Inferior parietal cortex (tissue), 1 donor: ENCODE measurements at regions not wholly inside any gene's neighbourhood (a gene's known extent, or its start where the extent isn't known, plus 50 kb on each side); places are given as distances from the start of the nearest gene placed in this dataset.
"Not testable (repeated sequence)": the region's sequence is repeated elsewhere in the genome, so short reads cannot be mapped to it uniquely, and the experiment has no call there.

ENCODE experiments used
- DNase-seq: peaks from one replicate; pipeline ENCODE4 v3.0.0-alpha.2; 2016; ENCODE audit errors: extremely low spot score

- DNase-seq: no peak
These were observed 778.0 kb upstream of the AUTS2 start for GRCh38 chr7:68820321-68820720.

GRCh38 chr7:68821846-68822245 lies 776.4 kb upstream of the AUTS2 start:
- DNase-seq: no peak

GRCh38 chr7:68823996-68824780 lies 774.1 kb upstream of the AUTS2 start:
- DNase-seq: no peak

DNA sequence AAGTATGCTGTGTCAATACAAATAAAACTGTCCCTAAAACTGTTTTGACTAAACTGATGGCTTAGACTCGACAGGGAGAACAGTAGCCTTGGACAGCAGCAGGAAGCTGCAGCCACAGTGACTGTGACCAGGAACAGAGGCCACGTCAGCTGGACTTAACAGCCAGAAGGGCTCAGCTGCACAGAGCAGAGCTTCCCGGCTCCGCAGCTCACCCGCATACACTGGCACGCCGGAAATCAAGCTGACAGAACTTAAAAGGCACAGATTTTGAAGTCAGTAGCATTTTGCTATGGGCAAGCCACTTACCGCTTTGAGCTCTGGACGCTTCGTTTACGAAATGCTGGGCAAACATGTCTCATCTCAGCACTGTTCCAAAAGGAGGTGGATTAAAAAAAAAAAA lies 769.7 kb upstream of the AUTS2 start:
- DNase-seq: no peak

DNA sequence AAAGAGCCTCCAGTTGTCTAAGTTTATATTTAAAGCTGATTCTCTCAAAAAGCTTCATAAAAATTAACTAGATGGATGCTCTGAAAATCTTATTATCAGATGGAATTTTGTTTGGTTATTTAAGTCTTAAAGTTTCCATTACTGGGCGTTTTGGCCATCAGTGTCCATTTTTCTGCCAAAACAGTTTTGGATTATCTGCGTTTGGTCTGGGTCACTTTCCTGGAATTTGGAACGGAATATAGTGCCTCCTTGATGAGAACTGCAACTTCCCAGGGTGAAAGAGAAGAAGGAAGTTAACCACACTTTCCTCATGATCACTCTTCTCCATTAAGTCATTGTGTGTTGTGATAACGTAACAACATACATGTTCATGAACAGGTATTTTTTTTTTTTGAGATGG lies 764.9 kb upstream of the AUTS2 start:
- no peak for DNase-seq

DNA sequence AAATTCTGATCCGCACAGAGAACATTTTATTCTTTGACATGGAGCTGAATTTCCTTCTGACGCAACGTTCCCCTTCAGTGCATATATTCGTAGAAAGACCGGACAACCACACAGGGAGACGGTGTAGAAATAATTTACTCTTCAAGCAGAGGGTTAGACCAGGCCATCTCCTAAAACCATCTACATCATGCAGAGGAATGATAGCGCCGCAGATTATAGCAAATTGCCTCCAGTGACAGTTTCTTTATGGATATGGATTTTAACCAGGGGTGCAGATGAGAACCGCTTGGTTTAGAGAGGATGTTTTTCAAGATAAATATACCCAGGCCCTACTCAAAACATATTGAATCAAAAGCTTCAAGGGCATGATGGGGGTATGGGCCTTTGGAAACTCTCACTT lies 759.3 kb upstream of the AUTS2 start:
- no peak for DNase-seq

DNA sequence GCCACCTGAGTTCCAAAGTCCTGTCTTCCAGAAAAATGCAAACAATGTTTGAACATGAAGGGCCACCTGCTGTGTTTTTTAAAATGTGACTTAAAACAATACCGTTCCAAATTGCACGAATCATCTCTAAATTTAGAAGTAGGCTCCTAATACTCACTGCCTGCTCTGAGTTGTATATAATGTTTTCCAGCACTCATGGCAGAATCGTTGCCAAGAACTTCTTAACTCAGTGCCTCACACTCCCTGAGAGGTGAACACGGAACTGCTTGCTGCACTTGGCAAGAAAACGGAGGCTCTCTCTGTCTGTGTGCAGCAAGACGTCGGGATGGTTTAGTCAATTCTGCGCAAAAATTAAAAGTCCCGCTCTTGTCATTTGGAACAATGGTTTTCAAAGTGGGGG lies 757.3 kb upstream of the AUTS2 start:
- DNase-seq: no peak

GRCh38 chr7:68843985-68844384 lies 754.3 kb upstream of the AUTS2 start:
- DNase-seq: not testable (repeated sequence)

- no peak for DNase-seq
These were observed 751.4 kb upstream of the AUTS2 start for GRCh38 chr7:68846811-68847325.

GRCh38 chr7:68853254-68853653 lies 745.0 kb upstream of the AUTS2 start:
- peak; percentile 44 for DNase-seq

DNA sequence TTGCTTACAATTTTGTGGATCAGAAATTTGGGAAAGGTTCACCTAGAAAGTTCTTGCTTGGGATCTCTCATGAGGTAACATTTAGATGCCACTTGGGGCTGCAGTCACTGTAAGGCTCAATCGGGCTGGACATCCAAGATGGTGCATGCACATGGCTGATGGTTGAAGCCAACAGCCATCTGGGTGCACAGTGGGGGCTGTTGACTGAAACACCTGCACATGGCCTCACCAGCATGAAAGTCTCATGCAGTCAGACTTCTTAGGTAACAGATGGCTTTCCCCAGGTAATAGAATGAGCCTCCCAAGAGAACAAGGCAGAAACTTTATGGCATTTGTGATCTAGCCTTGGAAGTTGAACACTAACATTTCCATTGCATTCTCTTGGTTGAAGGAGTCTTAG lies 740.7 kb upstream of the AUTS2 start:
- no peak for DNase-seq

DNA sequence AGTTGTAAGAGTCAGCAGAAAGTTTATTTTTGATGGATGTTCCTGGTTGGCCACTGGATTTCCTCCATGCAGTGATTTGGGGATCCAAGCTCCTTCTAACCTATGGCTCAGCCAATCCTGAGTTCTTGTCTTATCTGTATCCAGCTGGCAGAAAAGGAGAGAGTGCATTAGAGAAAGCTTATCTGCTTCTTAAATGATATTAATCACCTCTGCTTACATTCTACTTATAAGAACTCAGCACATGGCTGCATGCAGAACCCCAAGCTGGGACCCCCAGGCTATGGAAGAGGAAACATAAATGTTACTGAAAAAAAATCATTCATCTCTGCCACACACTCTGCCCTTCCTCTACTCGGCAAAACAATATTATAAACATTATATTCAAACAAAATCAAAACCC lies 739.8 kb upstream of the AUTS2 start:
- no peak for DNase-seq

GRCh38 chr7:68861171-68861570 lies 737.1 kb upstream of the AUTS2 start:
- no peak for DNase-seq

GRCh38 chr7:68862261-68862660 lies 736.0 kb upstream of the AUTS2 start:
- DNase-seq: no peak

DNA sequence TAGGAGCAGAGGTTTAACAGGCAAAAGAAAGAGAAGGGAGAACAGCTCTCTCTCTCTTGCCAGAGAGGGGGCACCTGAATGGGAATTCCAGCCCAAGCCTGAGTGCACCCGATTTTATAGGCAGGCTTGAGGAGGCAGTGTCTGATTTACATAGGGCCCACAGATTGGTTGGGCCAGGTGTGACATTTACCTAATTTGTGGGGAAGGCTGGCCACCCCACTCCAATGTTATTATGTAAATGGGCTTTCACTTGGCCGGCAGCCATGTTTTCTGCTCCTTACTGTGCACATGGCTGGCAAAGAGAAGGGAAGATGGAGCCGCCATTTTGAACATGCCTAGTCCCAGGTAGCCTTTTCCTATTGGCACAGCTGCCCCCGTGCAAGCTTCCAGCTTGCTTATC lies 735.5 kb upstream of the AUTS2 start:
- DNase-seq: no peak

- DNase-seq: no peak
These were observed 732.7 kb upstream of the AUTS2 start for GRCh38 chr7:68865351-68866199.

GRCh38 chr7:68866200-68866570 lies 732.1 kb upstream of the AUTS2 start:
- DNase-seq: no peak

- not testable (repeated sequence) for DNase-seq
These were observed 731.6 kb upstream of the AUTS2 start for GRCh38 chr7:68866721-68867120.

- DNase-seq: no peak
These were observed 729.3 kb upstream of the AUTS2 start for GRCh38 chr7:68868978-68869377.

- no peak for DNase-seq
These were observed 724.7 kb upstream of the AUTS2 start for GRCh38 chr7:68873616-68874015.

- no peak for DNase-seq
These were observed 722.4 kb upstream of the AUTS2 start for GRCh38 chr7:68875857-68876256.

GRCh38 chr7:68887116-68887515 lies 711.2 kb upstream of the AUTS2 start:
- not testable (repeated sequence) for DNase-seq

GRCh38 chr7:68888971-68889385 lies 709.3 kb upstream of the AUTS2 start:
- no peak for DNase-seq
